ENCODE measurements at regions not wholly inside any gene's neighbourhood (a gene's known extent, or its start where the extent isn't known, plus 50 kb on each side); places are given as distances from the start of the nearest gene placed in this dataset.

DNA sequence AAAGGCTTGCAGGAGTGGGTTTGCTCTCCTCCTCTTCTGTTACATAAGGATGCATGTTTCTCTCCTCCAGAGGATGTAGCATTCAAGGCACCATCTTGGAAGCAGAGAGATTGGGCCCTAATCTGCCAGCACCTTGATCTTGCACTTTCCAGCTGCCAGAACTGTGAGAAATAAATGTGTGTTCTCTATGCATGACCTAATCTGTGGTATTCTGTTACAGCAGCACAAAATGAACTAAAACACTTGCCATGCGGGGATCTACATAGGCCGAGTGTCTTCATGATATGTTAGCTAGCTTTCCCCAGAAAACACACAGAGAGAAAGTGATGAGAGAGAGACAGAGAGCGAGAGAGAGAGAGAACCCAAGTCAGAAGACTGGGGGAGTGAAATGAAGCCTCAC, 273.5 kb downstream of the UTP18 start:
- Histone ChIP-seq H3K4me2 (ENCODE audit: low read length) (no peak overlapping the region), H3K79me2 (ENCODE audit: insufficient read depth, low read length) (no peaks in the 10 kb centered on the region), H3K4me3 (ENCODE audit: low read depth, low read length, poor library complexity, severe bottlenecking) (no peak overlapping the region), H3K27me3 (ENCODE audit: insufficient read depth, low read length) (no peaks in the 10 kb centered on the region), H3K27ac (ENCODE audit: low read depth, low read length, poor library complexity, severe bottlenecking) (no peak overlapping the region), H3K9ac (ENCODE audit: low read length) (no peak overlapping the region), H3K4me1 (ENCODE audit: insufficient read depth, low read length, severe bottlenecking) (no peaks in the 10 kb centered on the region), H3K9me2 (ENCODE audit: low read depth, low read length) (no peaks in the 10 kb centered on the region), H3F3A (ENCODE audit: insufficient read depth, low read length) (no peaks in the 10 kb centered on the region), H4K20me1 (ENCODE audit: insufficient read depth, low read length) (no peaks in the 10 kb centered on the region), H3K36me3 (ENCODE audit: insufficient read depth, low read length) (no peaks in the 10 kb centered on the region), H3K9me3 (ENCODE audit: low read length) (no peaks in the 10 kb centered on the region), H2AFZ (ENCODE audit: low read length) (no peak overlapping the region)
- TF ChIP-seq, protein P1, sequence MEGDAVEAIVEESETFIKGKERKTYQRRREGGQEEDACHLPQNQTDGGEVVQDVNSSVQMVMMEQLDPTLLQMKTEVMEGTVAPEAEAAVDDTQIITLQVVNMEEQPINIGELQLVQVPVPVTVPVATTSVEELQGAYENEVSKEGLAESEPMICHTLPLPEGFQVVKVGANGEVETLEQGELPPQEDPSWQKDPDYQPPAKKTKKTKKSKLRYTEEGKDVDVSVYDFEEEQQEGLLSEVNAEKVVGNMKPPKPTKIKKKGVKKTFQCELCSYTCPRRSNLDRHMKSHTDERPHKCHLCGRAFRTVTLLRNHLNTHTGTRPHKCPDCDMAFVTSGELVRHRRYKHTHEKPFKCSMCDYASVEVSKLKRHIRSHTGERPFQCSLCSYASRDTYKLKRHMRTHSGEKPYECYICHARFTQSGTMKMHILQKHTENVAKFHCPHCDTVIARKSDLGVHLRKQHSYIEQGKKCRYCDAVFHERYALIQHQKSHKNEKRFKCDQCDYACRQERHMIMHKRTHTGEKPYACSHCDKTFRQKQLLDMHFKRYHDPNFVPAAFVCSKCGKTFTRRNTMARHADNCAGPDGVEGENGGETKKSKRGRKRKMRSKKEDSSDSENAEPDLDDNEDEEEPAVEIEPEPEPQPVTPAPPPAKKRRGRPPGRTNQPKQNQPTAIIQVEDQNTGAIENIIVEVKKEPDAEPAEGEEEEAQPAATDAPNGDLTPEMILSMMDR (IDR thresholded peaks at IDR 0.05; ENCODE audit: low read length), result no peak
- no peak for TF ChIP-seq EZH2 (IDR thresholded peaks at IDR 0.05; ENCODE audit: borderline replicate concordance, low read length)

DNA sequence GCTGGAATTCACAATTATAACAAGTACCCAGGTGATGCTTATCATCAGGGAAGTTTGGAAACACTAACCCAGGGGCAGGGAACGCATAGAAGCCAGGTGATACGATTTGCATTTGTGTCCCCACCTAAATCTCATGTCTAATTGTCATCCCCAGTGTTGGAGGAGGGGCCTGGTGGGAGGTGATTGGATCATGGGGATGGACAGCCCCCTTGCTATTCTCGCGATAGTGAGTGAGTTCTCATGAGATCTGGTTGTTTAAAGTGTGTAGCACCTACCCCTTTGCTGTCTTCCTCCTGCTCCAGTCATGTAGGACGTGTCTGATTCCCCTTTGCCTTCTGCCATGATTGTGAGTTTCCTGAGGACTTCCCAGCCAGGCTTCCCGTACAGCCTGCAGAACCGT, 276.3 kb downstream of the UTP18 start:
- Histone ChIP-seq H3K4me2 (ENCODE audit: low read length) (no peak overlapping the region), H3K9me2 (ENCODE audit: low read depth, low read length) (no peaks in the 10 kb centered on the region), H3K36me3 (ENCODE audit: insufficient read depth, low read length) (no peaks in the 10 kb centered on the region), H3K9me3 (ENCODE audit: low read length) (no peaks in the 10 kb centered on the region), H3K27me3 (ENCODE audit: insufficient read depth, low read length) (no peaks in the 10 kb centered on the region), H3K4me3 (ENCODE audit: low read depth, low read length, poor library complexity, severe bottlenecking) (no peak overlapping the region), H3F3A (ENCODE audit: insufficient read depth, low read length) (no peaks in the 10 kb centered on the region), H3K9ac (ENCODE audit: low read length) (no peak overlapping the region), H3K79me2 (ENCODE audit: insufficient read depth, low read length) (no peaks in the 10 kb centered on the region), H3K4me1 (ENCODE audit: insufficient read depth, low read length, severe bottlenecking) (no peaks in the 10 kb centered on the region), H2AFZ (ENCODE audit: low read length) (no peak overlapping the region), H4K20me1 (ENCODE audit: insufficient read depth, low read length) (no peaks in the 10 kb centered on the region), H3K27ac (ENCODE audit: low read depth, low read length, poor library complexity, severe bottlenecking) (no peak overlapping the region)
- TF ChIP-seq EZH2 (IDR thresholded peaks at IDR 0.05; ENCODE audit: borderline replicate concordance, low read length), result no peak
- TF ChIP-seq, protein P1 (IDR thresholded peaks at IDR 0.05; ENCODE audit: low read length), result no peak

DNA sequence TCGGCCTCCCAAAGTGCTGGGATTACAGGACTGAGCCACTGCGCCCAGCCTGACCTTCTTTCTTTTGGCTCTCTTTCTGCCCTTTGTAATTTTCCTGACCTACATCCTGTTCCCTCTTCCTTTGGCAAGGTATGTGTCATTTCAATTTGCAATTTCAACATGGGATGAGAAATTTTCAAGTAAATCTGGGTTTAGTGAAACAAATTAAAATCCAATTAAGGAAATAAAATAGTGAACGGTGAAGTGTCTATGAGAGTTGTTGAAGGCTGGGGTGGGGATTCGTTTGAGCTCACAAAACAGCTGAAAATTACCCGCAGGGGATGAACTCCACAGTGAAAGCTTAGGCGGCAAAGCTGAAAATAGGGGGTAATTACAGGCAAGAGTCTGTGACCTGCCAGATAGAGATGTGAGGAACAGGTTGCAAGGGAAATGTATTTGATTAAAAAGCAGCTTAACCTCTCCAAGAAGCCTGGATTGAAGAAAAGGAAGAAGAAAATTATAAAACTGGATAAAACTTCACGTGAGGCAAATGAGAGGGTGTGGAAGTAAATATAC, 277.7 kb downstream of the UTP18 start:
- no peaks in the 10 kb centered on the region for H3K79me2 ChIP-seq (ENCODE audit: insufficient read depth, low read length)
- H3K27me3 ChIP-seq (ENCODE audit: insufficient read depth, low read length), result no peaks in the 10 kb centered on the region
- H3K9me2 ChIP-seq (ENCODE audit: low read depth, low read length), result no peaks in the 10 kb centered on the region
- H2AFZ ChIP-seq (ENCODE audit: low read length), result no peak overlapping the region
- H3K4me3 ChIP-seq (ENCODE audit: low read depth, low read length, poor library complexity, severe bottlenecking), result no peak overlapping the region
- H3F3A ChIP-seq (ENCODE audit: insufficient read depth, low read length), result no peaks in the 10 kb centered on the region
- H3K4me1 ChIP-seq (ENCODE audit: insufficient read depth, low read length, severe bottlenecking), result no peaks in the 10 kb centered on the region
- no peak overlapping the region for H3K4me2 ChIP-seq (ENCODE audit: low read length)
- H3K9ac ChIP-seq (ENCODE audit: low read length), result no peak overlapping the region
- H4K20me1 ChIP-seq (ENCODE audit: insufficient read depth, low read length), result no peaks in the 10 kb centered on the region
- no peaks in the 10 kb centered on the region for H3K36me3 ChIP-seq (ENCODE audit: insufficient read depth, low read length)
- H3K27ac ChIP-seq (ENCODE audit: low read depth, low read length, poor library complexity, severe bottlenecking), result no peak overlapping the region
- H3K9me3 ChIP-seq (ENCODE audit: low read length), result no peaks in the 10 kb centered on the region
- no peak for TF ChIP-seq EZH2 (IDR thresholded peaks at IDR 0.05; ENCODE audit: borderline replicate concordance, low read length)
- TF ChIP-seq, protein P1 (IDR thresholded peaks at IDR 0.05; ENCODE audit: low read length), result no peak
